Spleen (tissue), 7 donors: ENCODE measurements at regions not wholly inside any gene's neighbourhood (a gene's known extent, or its start where the extent isn't known, plus 50 kb on each side); places are given as distances from the start of the nearest gene placed in this dataset.
"Not testable (repeated sequence)": the region's sequence is repeated elsewhere in the genome, so short reads cannot be mapped to it uniquely, and the experiment has no call there.

Experiments used
- POLR2A ChIP-seq, 3 donors: fragments of 450-650 bp; IDR thresholded peaks; one replicate each; pipeline ENCODE4 v1.5.1; 2017; ENCODE audit warnings: antibody characterized with exemption in 3 of 3, mild to moderate bottlenecking in 1 of 3
- POLR2AphosphoS5 ChIP-seq, 3 donors: sonication (generic); formaldehyde crosslinking; IDR thresholded peaks; one replicate each; pipeline ENCODE4 v1.5.1; 2017; ENCODE audit warnings: antibody characterized with exemption in 3 of 3
- TF ChIP-seq, protein P1 (sequence below), 11 experiments: fragments of 200-600 bp in 7 of 11; fragments of 450-650 bp in 4 of 11; sonication (generic) in 4 of 11; IDR thresholded peaks in 8 of 11; conservative IDR thresholded peaks in 3 of 11; 1 replicate in 7 of 11; 2 replicates in 4 of 11; pipeline versions ENCODE4 v1.4.0 to v1.8.0; 2016 to 2021; ENCODE audit warnings: antibody characterized with exemption in 11 of 11, inconsistent platforms in 4 of 11, mild to moderate bottlenecking in 1 of 11
- donor health status: DM: no; HTN: no; CAD: no; lungs with moderate emphysema.
- donor health status: DM: no; HTN: no; CAD: no.
- donor health status: DM: no; HTN: no; CAD: no.

GRCh38 chr5:171726819-171727218 lies 58.8 kb upstream of the SMIM23 start:
- not testable (repeated sequence) for TF ChIP-seq POLR2AphosphoS5, POLR2A (IDR thresholded peaks at IDR 0.05)
- TF ChIP-seq, protein P1, sequence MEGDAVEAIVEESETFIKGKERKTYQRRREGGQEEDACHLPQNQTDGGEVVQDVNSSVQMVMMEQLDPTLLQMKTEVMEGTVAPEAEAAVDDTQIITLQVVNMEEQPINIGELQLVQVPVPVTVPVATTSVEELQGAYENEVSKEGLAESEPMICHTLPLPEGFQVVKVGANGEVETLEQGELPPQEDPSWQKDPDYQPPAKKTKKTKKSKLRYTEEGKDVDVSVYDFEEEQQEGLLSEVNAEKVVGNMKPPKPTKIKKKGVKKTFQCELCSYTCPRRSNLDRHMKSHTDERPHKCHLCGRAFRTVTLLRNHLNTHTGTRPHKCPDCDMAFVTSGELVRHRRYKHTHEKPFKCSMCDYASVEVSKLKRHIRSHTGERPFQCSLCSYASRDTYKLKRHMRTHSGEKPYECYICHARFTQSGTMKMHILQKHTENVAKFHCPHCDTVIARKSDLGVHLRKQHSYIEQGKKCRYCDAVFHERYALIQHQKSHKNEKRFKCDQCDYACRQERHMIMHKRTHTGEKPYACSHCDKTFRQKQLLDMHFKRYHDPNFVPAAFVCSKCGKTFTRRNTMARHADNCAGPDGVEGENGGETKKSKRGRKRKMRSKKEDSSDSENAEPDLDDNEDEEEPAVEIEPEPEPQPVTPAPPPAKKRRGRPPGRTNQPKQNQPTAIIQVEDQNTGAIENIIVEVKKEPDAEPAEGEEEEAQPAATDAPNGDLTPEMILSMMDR (IDR thresholded peaks at IDR 0.05 in 8 of 11, conservative IDR thresholded peaks at IDR 0.05 in 3 of 11), result not testable (repeated sequence)
